Activated T-cell treated with anti-CD3 and anti-CD28 coated beads for 48 hours (primary cell): ENCODE measurements at regions not wholly inside any gene's neighbourhood (a gene's known extent, or its start where the extent isn't known, plus 50 kb on each side); places are given as distances from the start of the nearest gene placed in this dataset.

Experiments used
- DNase-seq: peaks from one replicate; pipeline ENCODE4 v3.0.0-alpha.2; 2020; ENCODE audit warnings: low read depth

GRCh38 chr2:21501376-21502027 is 377.7 kb downstream of the TDRD15 start:
- DNase-seq: no peak

- no peak for DNase-seq
Observed at GRCh38 chr2:21515903-21516302, 392.1 kb downstream of the TDRD15 start.

- no peak for DNase-seq
Observed at GRCh38 chr2:21519412-21519811, 395.6 kb downstream of the TDRD15 start.

- no peak for DNase-seq
Observed at GRCh38 chr2:21519821-21520220, 396.1 kb downstream of the TDRD15 start.

- no peak for DNase-seq
Observed at GRCh38 chr2:21535826-21536225, 412.1 kb downstream of the TDRD15 start.

GRCh38 chr2:21539685-21540084 is 415.9 kb downstream of the TDRD15 start:
- no peak for DNase-seq

GRCh38 chr2:21543630-21544029 is 419.9 kb downstream of the TDRD15 start:
- no peak for DNase-seq

GRCh38 chr2:21544392-21544791 is 420.6 kb downstream of the TDRD15 start:
- no peak for DNase-seq

GRCh38 chr2:21552981-21553380 is 429.2 kb downstream of the TDRD15 start:
- DNase-seq: no peak

GRCh38 chr2:21559351-21559750 is 435.6 kb downstream of the TDRD15 start:
- no peak for DNase-seq

GRCh38 chr2:21561965-21562364 is 438.2 kb downstream of the TDRD15 start:
- no peak for DNase-seq

GRCh38 chr2:21567395-21567794 is 443.6 kb downstream of the TDRD15 start:
- DNase-seq: no peak

- no peak for DNase-seq
Observed at GRCh38 chr2:21571686-21572085, 447.9 kb downstream of the TDRD15 start.

- DNase-seq: no peak
Observed at GRCh38 chr2:21580391-21580790, 456.6 kb downstream of the TDRD15 start.

GRCh38 chr2:21585881-21586280 is 462.1 kb downstream of the TDRD15 start:
- DNase-seq: no peak

- no peak for DNase-seq
Observed at GRCh38 chr2:21590026-21590690, 466.4 kb downstream of the TDRD15 start.

GRCh38 chr2:21591926-21592325 is 468.2 kb downstream of the TDRD15 start:
- no peak for DNase-seq

GRCh38 chr2:21599417-21599816 is 475.6 kb downstream of the TDRD15 start:
- no peak for DNase-seq

GRCh38 chr2:21602789-21603188 is 479.0 kb downstream of the TDRD15 start:
- DNase-seq: no peak

GRCh38 chr2:21607572-21607971 is 483.8 kb downstream of the TDRD15 start:
- DNase-seq: no peak

GRCh38 chr2:21610304-21610703 is 486.5 kb downstream of the TDRD15 start:
- no peak for DNase-seq

GRCh38 chr2:21617885-21618434 is 494.2 kb downstream of the TDRD15 start:
- DNase-seq: no peak

- DNase-seq: no peak
Observed at GRCh38 chr2:21620771-21621170, 497.0 kb downstream of the TDRD15 start.

GRCh38 chr2:21627938-21628337 is 504.2 kb downstream of the TDRD15 start:
- DNase-seq: no peak
